Natural killer cell (primary cell): ENCODE measurements at regions not wholly inside any gene's neighbourhood (a gene's known extent, or its start where the extent isn't known, plus 50 kb on each side); places are given as distances from the start of the nearest gene placed in this dataset.

Source experiments
- ATAC-seq, 3 donors: fragments of 150-1000 bp in 2 of 3; fragments of 200-7000 bp in 1 of 3; cut with Tn5 transposase; 1 replicate in 1 of 3; 2 replicates in 2 of 3; pipeline ENCODE4 v1.10.0; 2021; ENCODE audit warnings: mild to moderate bottlenecking in 2 of 3, moderate library complexity in 2 of 3
- DNase-seq, 2 donors: peaks; one replicate each; pipeline versions ENCODE4 v3.0.0 to v3.0.0-alpha.2; 2013 to 2021; ENCODE audit warnings: mixed read lengths in 1 of 2
- H3K27ac ChIP-seq: one replicate; pipeline ENCODE4 v1.5.1; 2013; ENCODE audit warnings: mild to moderate bottlenecking, low read length
- H3K27me3 ChIP-seq: one replicate; pipeline ENCODE4 v1.6.1; 2013; ENCODE audit warnings: low read length; ENCODE audit not compliant: control insufficient read depth, insufficient read depth
- H3K36me3 ChIP-seq: one replicate; pipeline ENCODE4 v1.6.1; 2013; ENCODE audit warnings: low read length; ENCODE audit not compliant: control insufficient read depth, insufficient read depth
- H3K4me1 ChIP-seq: one replicate; pipeline ENCODE4 v1.6.1; 2013; ENCODE audit warnings: low read length; ENCODE audit not compliant: control insufficient read depth, insufficient read depth
- H3K4me3 ChIP-seq: one replicate; pipeline ENCODE4 v1.5.1; 2013; ENCODE audit warnings: low read length
- H3K9me3 ChIP-seq: one replicate; pipeline ENCODE4 v1.6.1; 2013; ENCODE audit warnings: low read length; ENCODE audit not compliant: control insufficient read depth, insufficient read depth
- H3K27ac Mint-ChIP-seq, 2 donors: one replicate each; pipeline ENCODE4 v1.8.0; 2022; ENCODE audit warnings: mild to moderate bottlenecking in 2 of 2, mixed read lengths in 2 of 2, moderate library complexity in 1 of 2
- H3K27me3 Mint-ChIP-seq, 2 donors: one replicate each; pipeline ENCODE4 v1.8.0; 2022; ENCODE audit warnings: low read depth in 2 of 2, mixed read lengths in 2 of 2
- H3K36me3 Mint-ChIP-seq: one replicate; pipeline ENCODE4 v1.8.0; 2022; ENCODE audit warnings: mixed read lengths
- H3K4me1 Mint-ChIP-seq, 2 donors: one replicate each; pipeline ENCODE4 v1.8.0; 2022; ENCODE audit warnings: mixed read lengths in 2 of 2
- H3K4me3 Mint-ChIP-seq: one replicate; pipeline ENCODE4 v1.8.0; 2022; ENCODE audit warnings: mild to moderate bottlenecking, moderate library complexity, mixed read lengths
- H3K9me3 Mint-ChIP-seq, 2 donors: one replicate each; pipeline ENCODE4 v1.8.0; 2022; ENCODE audit warnings: mixed read lengths in 2 of 2
- CTCF ChIP-seq: fragments of 200-600 bp; IDR thresholded peaks from one replicate; pipeline ENCODE4 v1.8.0; 2022; ENCODE audit warnings: antibody characterized with exemption
- WGBS: methylation state at CpG from one replicate; pipeline ENCODE4 v1.1.7; 2013; ENCODE audit warnings: missing lambda C conversion rate; ENCODE audit not compliant: insufficient coverage; 5-methylcytosine and 5-hydroxymethylcytosine counted together
- intact Hi-C: fragments of 100-400 bp; cut with micrococcal nuclease; formaldehyde crosslinking; loops from one replicate; pipeline ENCODE4 v1.14.2; 2022

- H3K9me3 Mint-ChIP-seq, result peaks cover 5 to 9% of the 10 kb centered on the region in 2 donors
- Histone ChIP-seq H3K4me3 (no peak overlapping the region), H3K27me3 (no peaks in the 10 kb centered on the region), H3K4me1 (no peaks in the 10 kb centered on the region), H3K36me3 (no peaks in the 10 kb centered on the region), H3K9me3 (peaks cover 5% of the 10 kb centered on the region), H3K27ac (no peak overlapping the region)
- no peak for ATAC-seq
- no peaks in the 10 kb centered on the region for H3K27me3 Mint-ChIP-seq
- no peak for TF ChIP-seq CTCF
- no peaks in the 10 kb centered on the region for H3K36me3 Mint-ChIP-seq
- WGBS, result 68% methylated on average over 12 of the region's 12 CpGs
- no peak overlapping the region for H3K27ac Mint-ChIP-seq
- intact Hi-C loops, result no loop called here
- H3K4me3 Mint-ChIP-seq, result no peak overlapping the region
- H3K4me1 Mint-ChIP-seq, result no peaks in the 10 kb centered on the region
- DNase-seq, result no peak
Measured at GRCh38 chr5:4542145-4542778, 597.9 kb upstream of the ADAMTS16 start.

GRCh38 chr5:4544049-4544670 is 596.0 kb upstream of the ADAMTS16 start:
- DNase-seq, result no peak
- no peak overlapping the region for H3K27ac ChIP-seq
- Mint-ChIP-seq H3K27me3 (no peaks in the 10 kb centered on the region), H3K9me3 (peaks cover 6 to 8% of the 10 kb centered on the region in 2 donors), H3K4me3 (no peak overlapping the region), H3K27ac (no peak overlapping the region), H3K4me1 (no peaks in the 10 kb centered on the region), H3K36me3 (no peaks in the 10 kb centered on the region)
- ATAC-seq, result no peak
- TF ChIP-seq CTCF, result no peak
- no peaks in the 10 kb centered on the region for H3K4me1 ChIP-seq
- 67% methylated on average over 8 of the region's 10 CpGs for WGBS
- H3K27me3 ChIP-seq, result no peaks in the 10 kb centered on the region
- H3K4me3 ChIP-seq, result no peak overlapping the region
- intact Hi-C loops, result no loop called here
- H3K9me3 ChIP-seq, result peaks cover 5% of the 10 kb centered on the region
- no peaks in the 10 kb centered on the region for H3K36me3 ChIP-seq

GRCh38 chr5:4547547-4547946 is 592.6 kb upstream of the ADAMTS16 start:
- H3K9me3 ChIP-seq, result no peaks in the 10 kb centered on the region
- no peak overlapping the region for H3K4me3 ChIP-seq
- no peaks in the 10 kb centered on the region for H3K4me1 ChIP-seq
- Mint-ChIP-seq H3K36me3 (no peaks in the 10 kb centered on the region), H3K4me1 (no peaks in the 10 kb centered on the region), H3K27me3 (no peaks in the 10 kb centered on the region), H3K9me3 (peaks cover 8 to 11% of the 10 kb centered on the region in 2 donors), H3K4me3 (no peak overlapping the region), H3K27ac (no peak overlapping the region)
- no peak overlapping the region for H3K27ac ChIP-seq
- no peak for TF ChIP-seq CTCF
- no peaks in the 10 kb centered on the region for H3K27me3 ChIP-seq
- WGBS, result 84% methylated on average over 6 of the region's 6 CpGs
- H3K36me3 ChIP-seq, result no peaks in the 10 kb centered on the region
- ATAC-seq (no peak), DNase-seq (no peak)
- intact Hi-C loops, result no loop called here

- H3K4me3 ChIP-seq, result no peak overlapping the region
- H3K4me3 Mint-ChIP-seq, result no peak overlapping the region
- no peaks in the 10 kb centered on the region for H3K27me3 Mint-ChIP-seq
- intact Hi-C loops, result no loop called here
- no peak overlapping the region for H3K27ac Mint-ChIP-seq
- no peaks in the 10 kb centered on the region for H3K36me3 Mint-ChIP-seq
- no peaks in the 10 kb centered on the region for H3K27me3 ChIP-seq
- no peaks in the 10 kb centered on the region for H3K36me3 ChIP-seq
- no peaks in the 10 kb centered on the region for H3K4me1 ChIP-seq
- DNase-seq, result no peak
- no peak for TF ChIP-seq CTCF
- WGBS, result 46% methylated on average over 1 of the region's 1 CpG
- no peak for ATAC-seq
- H3K9me3 ChIP-seq, result no peaks in the 10 kb centered on the region
- peaks cover 10 to 13% of the 10 kb centered on the region in 2 donors for H3K9me3 Mint-ChIP-seq
- H3K27ac ChIP-seq, result no peak overlapping the region
- no peaks in the 10 kb centered on the region for H3K4me1 Mint-ChIP-seq
Measured at GRCh38 chr5:4548341-4548740, 591.8 kb upstream of the ADAMTS16 start.
